C4-2B (cell line): ENCODE measurements at regions not wholly inside any gene's neighbourhood (a gene's known extent, or its start where the extent isn't known, plus 50 kb on each side); places are given as distances from the start of the nearest gene placed in this dataset.
"Not testable (repeated sequence)": the region's sequence is repeated elsewhere in the genome, so short reads cannot be mapped to it uniquely, and the experiment has no call there.

Source experiments
- H3K27ac ChIP-seq: fragments of 450-650 bp; 2 replicates; pipeline ENCODE4 v1.5.1; 2017
- CTCF ChIP-seq: fragments of 450-650 bp; conservative IDR thresholded peaks from 2 replicates; pipeline ENCODE4 v1.5.1; 2017; ENCODE audit warnings: mild to moderate bottlenecking
- ZFX ChIP-seq: fragments of 450-650 bp; IDR thresholded peaks from 2 replicates; pipeline ENCODE4 v1.6.1; 2017

- no peak overlapping the region for H3K27ac ChIP-seq
- TF ChIP-seq ZFX (no peak), CTCF (no peak)
These were observed 458.5 kb downstream of the TFEC start for GRCh38 chr7:115572111-115572510.

DNA sequence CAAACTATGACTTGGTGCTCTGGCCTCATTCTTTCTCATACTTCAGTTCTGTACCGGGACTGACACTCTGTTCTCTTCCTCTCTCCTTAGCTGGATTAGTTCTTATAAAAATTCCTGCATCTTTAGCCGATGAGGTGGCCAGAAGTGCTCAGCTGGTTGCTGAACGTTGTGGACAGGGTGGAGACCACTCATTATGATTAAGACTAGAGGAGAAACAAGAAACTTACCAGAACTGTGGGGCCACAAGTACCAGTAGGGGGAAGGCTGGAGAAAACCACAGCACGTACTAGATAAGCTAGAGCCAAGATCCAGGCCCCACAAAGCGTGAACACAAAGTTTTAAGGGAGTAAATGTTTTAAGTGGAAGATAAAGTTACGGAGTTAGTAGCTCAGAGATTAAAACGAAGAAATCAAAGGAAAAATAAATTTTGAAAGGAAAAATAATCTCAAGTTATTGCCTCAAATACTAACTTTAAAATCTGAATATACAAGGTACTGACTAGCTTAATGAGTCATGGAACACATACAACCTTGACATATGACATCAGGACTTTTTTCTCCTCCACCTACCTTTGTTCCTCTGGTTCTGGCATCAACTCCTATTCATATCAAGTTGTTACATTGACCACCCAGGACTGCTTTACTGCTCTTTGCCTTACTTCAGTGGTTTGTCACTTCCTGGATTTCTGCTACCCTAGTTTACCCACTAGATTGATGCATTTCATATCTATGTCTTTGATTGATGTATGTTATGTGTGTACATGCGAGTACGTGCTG, 469.0 kb downstream of the TFEC start:
- no peak overlapping the region for H3K27ac ChIP-seq
- no peak for TF ChIP-seq CTCF

DNA sequence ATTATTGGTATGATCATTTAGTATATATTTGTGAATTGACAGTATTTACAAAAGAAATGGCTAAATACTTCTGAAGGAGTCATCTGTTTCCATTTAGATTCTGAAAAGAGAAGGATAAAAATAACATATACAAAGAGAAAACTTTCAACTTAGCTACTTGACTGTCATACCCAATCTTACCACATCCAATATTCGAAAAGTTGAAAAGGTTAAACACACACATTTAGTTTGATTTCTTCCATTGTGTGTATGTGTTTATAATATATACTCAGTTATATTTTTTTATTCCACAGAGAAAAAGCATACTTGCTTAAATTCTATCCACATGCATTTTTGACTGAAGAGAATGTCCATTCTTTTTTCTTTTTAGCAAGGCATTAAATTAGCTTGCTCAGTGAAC, 470.7 kb downstream of the TFEC start:
- TF ChIP-seq CTCF (no peak), ZFX (no peak)
- H3K27ac ChIP-seq, result no peak overlapping the region

DNA sequence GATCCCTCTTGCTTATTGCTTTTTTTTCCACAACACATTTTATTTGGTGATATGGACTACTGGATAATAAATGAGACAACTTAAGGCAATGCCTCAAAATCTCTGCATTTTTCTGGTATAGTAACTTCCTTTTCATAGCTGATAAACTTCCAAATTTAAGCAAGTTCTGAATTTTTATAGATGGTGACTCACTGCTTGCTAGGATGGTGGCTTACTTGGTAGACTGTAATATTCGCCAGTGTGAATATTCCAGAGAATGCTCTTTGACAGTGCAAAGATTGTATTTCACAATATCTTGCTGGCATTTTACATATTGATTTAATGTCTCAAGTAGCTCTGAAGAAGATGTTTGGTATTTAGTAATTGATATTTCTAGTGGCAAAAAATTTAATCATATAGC, 472.4 kb downstream of the TFEC start:
- no peak overlapping the region for H3K27ac ChIP-seq
- no peak for TF ChIP-seq CTCF
- TF ChIP-seq ZFX, result no peak

DNA sequence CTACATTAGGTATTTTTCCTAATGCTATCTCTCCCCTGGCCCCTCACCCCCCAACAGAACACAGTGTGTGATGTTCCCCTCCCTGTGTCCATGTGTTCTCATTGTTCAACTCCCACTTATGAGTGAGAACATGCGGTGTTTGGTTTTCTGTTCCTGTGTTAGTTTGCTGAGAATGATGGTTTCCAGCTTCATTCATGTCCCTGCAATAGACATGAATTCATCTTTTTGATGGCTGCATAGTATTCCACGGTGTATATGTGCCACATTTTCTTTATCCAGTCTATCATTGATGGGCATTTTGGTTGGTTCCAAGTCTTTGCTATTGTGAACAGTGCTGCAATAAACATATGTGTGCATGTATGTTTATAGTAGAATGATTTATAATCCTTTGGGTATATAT, 473.3 kb downstream of the TFEC start:
- H3K27ac ChIP-seq, result not testable (repeated sequence)

- no peak for TF ChIP-seq ZFX
- TF ChIP-seq CTCF, result no peak
These were observed 477.8 kb downstream of the TFEC start for GRCh38 chr7:115552766-115553165.

GRCh38 chr7:115549910-115550309, 480.7 kb downstream of the TFEC start:
- TF ChIP-seq ZFX (no peak), CTCF (no peak)

More at GRCh38 chr7:115552766-115553165, 477.8 kb downstream of the TFEC start:
- no peak overlapping the region for H3K27ac ChIP-seq

DNA sequence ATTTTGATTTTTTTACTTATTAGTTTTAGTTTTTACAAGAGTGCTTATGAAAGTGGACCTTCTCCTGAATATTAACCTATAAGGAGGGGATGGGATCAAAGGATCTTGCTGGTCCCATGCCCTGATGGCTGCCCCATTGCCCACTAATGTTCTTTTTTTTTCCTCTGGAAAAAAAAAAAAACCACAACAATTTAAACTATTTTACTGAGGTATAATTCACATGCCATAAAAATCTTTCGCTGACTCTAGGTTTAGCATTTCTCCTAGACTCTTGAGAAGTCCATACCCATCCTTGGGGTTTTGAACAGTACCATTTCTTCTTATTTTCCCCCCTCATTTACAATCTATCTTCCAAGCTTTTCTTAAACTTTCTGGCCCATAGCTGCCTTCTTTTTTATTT, 481.8 kb downstream of the TFEC start:
- H3K27ac ChIP-seq, result no peak overlapping the region
- TF ChIP-seq ZFX, result no peak
- no peak for TF ChIP-seq CTCF

More at GRCh38 chr7:115549910-115550309, 480.7 kb downstream of the TFEC start:
- no peak overlapping the region for H3K27ac ChIP-seq
